ENCODE measurements at regions not wholly inside any gene's neighbourhood (a gene's known extent, or its start where the extent isn't known, plus 50 kb on each side); places are given as distances from the start of the nearest gene placed in this dataset.

DNA sequence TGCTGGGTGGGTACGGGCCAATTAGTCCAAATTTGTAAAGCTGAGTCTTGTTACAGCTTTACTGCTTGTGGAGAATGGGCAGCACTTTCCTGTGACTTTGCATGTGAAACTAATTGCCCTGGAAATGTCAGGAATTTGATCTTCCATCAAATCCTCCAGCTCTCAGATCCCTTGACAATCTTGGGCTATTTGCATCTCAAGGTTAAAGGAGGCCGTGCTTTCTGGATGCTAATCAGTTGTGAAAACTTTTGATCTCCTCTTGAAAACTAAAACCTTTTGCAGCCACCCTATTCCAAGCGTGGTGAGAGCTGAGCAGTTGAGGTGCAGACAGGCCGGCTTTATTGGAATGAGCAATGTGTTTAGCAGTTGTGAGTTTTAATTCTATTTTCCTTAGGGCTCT, 68.0 kb upstream of the CLINT1 start:
- H3K9me3 ChIP-seq (ENCODE audit: control insufficient read depth, low read length): no peaks in the 10 kb centered on the region
- peaks cover 10% of the 10 kb centered on the region for H3K4me1 ChIP-seq (ENCODE audit: control insufficient read depth, insufficient read depth, low read length)
- H3K4me3 ChIP-seq (ENCODE audit: insufficient read depth, low read depth, low read length): no peak overlapping the region
- no peaks in the 10 kb centered on the region for H3K36me3 ChIP-seq (ENCODE audit: control insufficient read depth, insufficient read depth, low read length)
- no peak overlapping the region for H3K27ac ChIP-seq (ENCODE audit: insufficient read depth, low read depth, low read length, poor library complexity, severe bottlenecking)
- 21 to 26% methylated on average over 4 of the region's 4 CpGs for WGBS, 2 experiments
- no peaks in the 10 kb centered on the region for H3K27me3 ChIP-seq (ENCODE audit: control insufficient read depth, insufficient read depth, low read length, poor library complexity, severe bottlenecking)

DNA sequence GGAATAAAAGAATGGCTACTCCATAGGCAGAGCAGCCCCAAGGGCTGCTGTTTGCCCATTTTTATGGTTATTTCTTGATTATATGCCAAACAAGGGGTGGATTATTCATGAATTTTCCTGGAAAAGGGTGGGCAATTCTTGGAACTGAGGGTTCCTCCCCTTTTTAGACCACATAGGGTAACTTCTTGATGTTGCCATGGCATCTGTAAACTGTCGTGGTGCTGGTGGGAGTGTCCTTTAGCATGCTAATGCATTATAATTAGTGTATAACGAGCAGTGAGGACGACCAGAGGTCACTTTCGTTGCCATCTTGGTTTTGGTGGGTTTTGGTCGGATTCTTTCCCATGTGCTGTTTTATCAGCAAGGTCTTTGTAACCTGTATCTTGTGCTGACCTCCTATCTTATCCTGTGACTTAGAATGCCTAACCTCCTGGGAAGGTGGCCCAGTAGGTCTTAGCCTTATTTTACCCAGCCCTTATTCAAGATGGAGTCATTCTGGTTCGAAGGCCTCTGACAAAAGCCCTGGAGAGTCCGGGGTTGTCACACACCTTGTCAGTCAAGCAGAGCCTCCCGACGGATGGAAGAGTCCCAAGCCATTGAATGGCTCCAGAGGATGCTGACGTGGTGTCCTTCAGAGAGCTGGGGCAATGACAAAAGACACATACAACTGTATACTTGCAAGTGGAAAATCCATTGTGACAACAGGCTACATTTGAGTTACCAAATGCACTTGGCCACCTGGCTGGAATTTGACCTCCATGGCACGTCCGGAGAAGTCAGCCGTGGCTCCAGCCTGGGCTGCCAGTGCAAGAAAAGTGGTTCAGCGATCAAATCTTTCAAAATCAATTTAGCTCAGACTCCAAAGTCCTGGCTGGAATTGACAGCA, 67.1 kb upstream of the CLINT1 start:
- Histone ChIP-seq H3K4me3 (ENCODE audit: insufficient read depth, low read depth, low read length) (no peak overlapping the region), H3K36me3 (ENCODE audit: control insufficient read depth, insufficient read depth, low read length) (no peaks in the 10 kb centered on the region), H3K27me3 (ENCODE audit: control insufficient read depth, insufficient read depth, low read length, poor library complexity, severe bottlenecking) (no peaks in the 10 kb centered on the region), H3K27ac (ENCODE audit: insufficient read depth, low read depth, low read length, poor library complexity, severe bottlenecking) (no peak overlapping the region), H3K4me1 (ENCODE audit: control insufficient read depth, insufficient read depth, low read length) (peaks cover 10% of the 10 kb centered on the region), H3K9me3 (ENCODE audit: control insufficient read depth, low read length) (no peaks in the 10 kb centered on the region)
- 85 to 88% methylated on average over 14 of the region's 14 CpGs for WGBS, 2 experiments

DNA sequence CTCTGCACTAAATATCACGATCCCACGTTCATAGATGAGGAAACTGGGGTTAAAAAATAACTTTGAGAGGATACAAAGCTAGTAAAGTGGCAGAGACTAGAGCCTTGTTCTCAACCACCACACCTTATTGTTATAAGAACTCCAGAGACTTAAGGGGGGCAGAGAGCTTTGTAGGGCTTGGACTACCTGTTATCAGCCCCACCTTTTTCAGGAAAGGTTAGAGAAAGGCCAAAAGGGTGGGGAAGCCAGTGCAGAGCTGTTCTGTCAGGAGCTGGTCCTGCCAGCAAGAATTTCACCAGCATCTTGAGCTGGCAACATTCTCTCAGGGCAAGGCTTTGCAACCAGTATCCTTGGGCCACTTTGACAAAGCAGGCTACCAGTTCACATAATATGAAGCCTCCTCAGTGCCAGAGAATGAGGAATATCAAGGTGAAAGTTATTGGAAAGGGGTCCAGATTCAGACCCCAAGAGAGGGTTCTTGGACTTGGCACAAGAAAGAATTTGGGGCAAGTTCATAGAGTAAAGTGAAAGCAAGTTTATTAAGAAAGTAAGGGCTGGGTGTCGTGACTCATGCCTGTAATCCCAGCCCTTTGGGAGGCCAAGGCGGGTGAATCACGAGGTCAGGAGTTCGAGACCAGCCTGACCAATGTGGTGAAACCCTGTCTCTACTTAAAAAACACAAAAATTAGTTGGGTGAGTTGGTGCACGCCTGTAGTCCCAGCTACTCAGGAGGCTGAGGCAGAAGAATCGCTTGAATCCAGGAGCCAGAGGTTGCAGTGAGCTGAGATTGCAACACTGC, 66.2 kb upstream of the CLINT1 start:
- Histone ChIP-seq H3K9me3 (ENCODE audit: control insufficient read depth, low read length) (no peaks in the 10 kb centered on the region), H3K27ac (ENCODE audit: insufficient read depth, low read depth, low read length, poor library complexity, severe bottlenecking) (no peak overlapping the region), H3K36me3 (ENCODE audit: control insufficient read depth, insufficient read depth, low read length) (no peaks in the 10 kb centered on the region), H3K4me1 (ENCODE audit: control insufficient read depth, insufficient read depth, low read length) (peaks cover 10% of the 10 kb centered on the region), H3K27me3 (ENCODE audit: control insufficient read depth, insufficient read depth, low read length, poor library complexity, severe bottlenecking) (no peaks in the 10 kb centered on the region), H3K4me3 (ENCODE audit: insufficient read depth, low read depth, low read length) (no peak overlapping the region)
- 95 to 96% methylated on average over 6 to 8 of the region's 8 CpGs for WGBS, 2 experiments

DNA sequence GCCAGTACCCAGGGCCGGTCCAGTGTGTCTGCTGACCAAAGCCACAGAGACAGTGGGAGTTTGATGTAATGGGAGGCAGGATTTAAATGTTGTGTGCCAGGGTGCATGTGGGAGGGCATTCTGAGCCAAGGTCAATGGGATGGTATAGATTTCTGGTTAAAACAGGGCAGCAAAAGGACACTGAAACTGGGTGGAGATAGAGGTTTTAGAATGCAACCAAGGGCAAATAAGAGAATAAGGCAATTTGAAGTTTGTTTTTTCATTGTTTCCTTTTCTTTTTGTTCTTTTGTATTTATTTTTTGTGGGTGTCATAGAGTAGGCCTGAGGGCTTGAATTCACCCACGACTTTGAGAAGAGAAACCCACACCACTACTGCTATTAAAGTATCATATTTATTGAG, 65.5 kb upstream of the CLINT1 start:
- WGBS, 2 experiments: 83 to 86% methylated on average over 2 of the region's 2 CpGs
- H3K27me3 ChIP-seq (ENCODE audit: control insufficient read depth, insufficient read depth, low read length, poor library complexity, severe bottlenecking): no peaks in the 10 kb centered on the region
- no peaks in the 10 kb centered on the region for H3K9me3 ChIP-seq (ENCODE audit: control insufficient read depth, low read length)
- no peaks in the 10 kb centered on the region for H3K36me3 ChIP-seq (ENCODE audit: control insufficient read depth, insufficient read depth, low read length)
- H3K4me1 ChIP-seq (ENCODE audit: control insufficient read depth, insufficient read depth, low read length): peaks cover 10% of the 10 kb centered on the region
- no peak overlapping the region for H3K27ac ChIP-seq (ENCODE audit: insufficient read depth, low read depth, low read length, poor library complexity, severe bottlenecking)
- H3K4me3 ChIP-seq (ENCODE audit: insufficient read depth, low read depth, low read length): no peak overlapping the region

DNA sequence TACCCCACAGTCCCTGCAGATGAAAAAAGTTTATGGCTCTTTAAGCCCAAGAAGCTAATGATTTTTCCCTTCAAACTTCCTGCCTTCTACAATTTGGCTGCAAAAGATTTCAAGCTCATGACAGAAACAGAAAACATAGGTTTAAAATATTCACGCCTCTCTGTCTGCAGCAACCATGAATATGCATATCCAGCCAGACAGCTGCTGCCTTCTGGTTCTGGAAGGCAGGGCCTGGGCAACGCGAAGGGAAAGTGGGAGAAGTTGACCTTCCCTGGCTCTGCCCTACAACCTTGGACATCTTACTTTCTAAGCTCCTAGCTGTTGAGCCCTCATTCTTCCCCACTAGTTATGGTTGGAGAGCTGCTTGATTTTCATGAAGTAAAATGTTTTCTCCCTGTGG, 64.8 kb upstream of the CLINT1 start:
- Histone ChIP-seq H3K4me1 (ENCODE audit: control insufficient read depth, insufficient read depth, low read length) (peaks cover 14% of the 10 kb centered on the region), H3K27ac (ENCODE audit: insufficient read depth, low read depth, low read length, poor library complexity, severe bottlenecking) (no peak overlapping the region), H3K4me3 (ENCODE audit: insufficient read depth, low read depth, low read length) (no peak overlapping the region), H3K27me3 (ENCODE audit: control insufficient read depth, insufficient read depth, low read length, poor library complexity, severe bottlenecking) (no peaks in the 10 kb centered on the region), H3K9me3 (ENCODE audit: control insufficient read depth, low read length) (no peaks in the 10 kb centered on the region), H3K36me3 (ENCODE audit: control insufficient read depth, insufficient read depth, low read length) (no peaks in the 10 kb centered on the region)
- 68 to 74% methylated on average over 3 of the region's 3 CpGs for whole genome bisulfite sequencing, 2 experiments

DNA sequence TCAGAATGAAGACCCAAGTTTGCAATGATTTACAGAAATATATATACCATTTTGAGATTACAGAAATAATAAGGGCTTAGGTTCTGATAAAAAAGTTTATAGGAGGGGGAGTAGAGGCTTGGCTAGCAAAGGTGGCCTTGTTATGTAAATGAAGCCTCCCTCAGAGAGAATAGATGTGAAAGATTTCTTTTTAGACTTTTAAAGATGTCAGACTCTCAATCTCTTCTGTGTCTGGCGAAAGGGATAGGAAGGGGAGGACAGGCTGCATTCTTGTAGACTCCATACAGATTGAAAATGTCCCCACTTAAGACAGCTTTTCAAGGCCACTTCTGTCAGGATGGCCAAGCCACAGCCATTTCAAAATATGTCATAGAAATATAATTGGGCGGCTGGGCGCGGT, 63.1 kb upstream of the CLINT1 start:
- no peak overlapping the region for H3K27ac ChIP-seq (ENCODE audit: insufficient read depth, low read depth, low read length, poor library complexity, severe bottlenecking)
- no peaks in the 10 kb centered on the region for H3K36me3 ChIP-seq (ENCODE audit: control insufficient read depth, insufficient read depth, low read length)
- WGBS, 2 experiments: 96 to 97% methylated on average over 4 of the region's 4 CpGs
- no peaks in the 10 kb centered on the region for H3K27me3 ChIP-seq (ENCODE audit: control insufficient read depth, insufficient read depth, low read length, poor library complexity, severe bottlenecking)
- peaks cover 10% of the 10 kb centered on the region for H3K4me1 ChIP-seq (ENCODE audit: control insufficient read depth, insufficient read depth, low read length)
- H3K9me3 ChIP-seq (ENCODE audit: control insufficient read depth, low read length): no peaks in the 10 kb centered on the region
- H3K4me3 ChIP-seq (ENCODE audit: insufficient read depth, low read depth, low read length): no peak overlapping the region

DNA sequence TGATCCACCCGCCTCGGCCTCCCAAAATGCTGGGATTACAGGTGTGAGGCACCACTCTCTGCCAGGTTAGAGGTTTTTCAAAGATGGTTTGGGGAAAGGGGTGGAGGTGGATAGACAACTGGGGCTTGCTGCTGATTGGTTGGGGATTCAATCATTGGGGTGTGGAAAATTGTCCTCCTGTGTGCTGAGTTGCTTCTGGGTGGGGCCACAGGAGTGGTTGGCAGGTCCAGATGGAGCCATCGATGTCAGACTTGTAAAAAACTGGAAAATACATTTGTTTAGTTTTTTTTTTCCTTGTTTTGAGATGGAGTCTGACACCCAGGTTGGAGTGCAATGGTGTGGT, 61.9 kb upstream of the CLINT1 start:
- 93 to 95% methylated on average over 3 of the region's 3 CpGs for WGBS, 2 experiments
- H3K27ac ChIP-seq (ENCODE audit: insufficient read depth, low read depth, low read length, poor library complexity, severe bottlenecking): no peak overlapping the region

DNA sequence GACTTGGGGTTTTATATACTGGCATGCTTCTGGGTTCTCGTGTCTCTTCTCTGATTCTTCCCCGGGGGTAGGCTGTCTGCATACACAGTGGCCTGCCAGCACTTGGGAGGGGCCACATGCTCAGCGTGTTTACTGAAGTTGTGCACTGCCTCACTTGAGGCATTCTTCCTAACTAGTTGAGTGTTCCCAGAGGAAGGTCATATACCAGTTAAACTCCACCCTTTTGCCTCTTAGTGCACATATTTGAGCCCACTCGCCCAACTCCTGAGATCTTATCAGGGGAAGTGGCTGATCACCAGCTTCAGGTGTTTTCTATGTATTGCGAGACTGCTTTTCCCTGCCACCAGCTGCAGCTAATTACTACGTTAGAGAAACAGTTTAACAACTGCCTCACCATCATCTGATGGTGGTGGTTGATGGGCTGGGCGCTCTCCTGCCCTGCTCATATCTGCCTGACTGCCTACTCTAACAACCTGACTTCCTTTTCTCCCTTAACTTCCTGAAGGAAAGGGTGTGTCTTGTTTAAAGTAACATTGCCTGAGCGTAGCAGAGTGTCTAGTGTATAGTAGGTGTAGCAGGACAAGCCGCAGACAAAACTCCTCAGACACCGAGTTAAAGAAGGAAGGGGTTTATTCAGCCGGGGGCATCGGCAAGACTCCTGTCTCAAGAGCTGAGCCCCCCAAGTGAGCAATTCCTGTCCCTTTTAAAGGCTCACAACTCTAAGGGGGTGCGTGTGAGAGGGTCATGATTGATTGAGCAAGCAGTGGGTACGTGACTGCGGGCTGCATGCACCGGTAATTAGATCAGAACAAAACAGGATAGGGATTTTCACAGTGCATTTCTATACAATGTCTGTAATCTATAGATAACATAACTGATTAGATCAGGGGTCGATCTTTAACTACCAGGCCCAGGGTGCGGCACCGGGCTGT, 60.1 kb upstream of the CLINT1 start:
- Histone ChIP-seq H3K36me3 (ENCODE audit: control insufficient read depth, insufficient read depth, low read length) (no peaks in the 10 kb centered on the region), H3K4me1 (ENCODE audit: control insufficient read depth, insufficient read depth, low read length) (peaks cover 9% of the 10 kb centered on the region), H3K27me3 (ENCODE audit: control insufficient read depth, insufficient read depth, low read length, poor library complexity, severe bottlenecking) (no peaks in the 10 kb centered on the region), H3K9me3 (ENCODE audit: control insufficient read depth, low read length) (no peaks in the 10 kb centered on the region), H3K4me3 (ENCODE audit: insufficient read depth, low read depth, low read length) (no peak overlapping the region), H3K27ac (ENCODE audit: insufficient read depth, low read depth, low read length, poor library complexity, severe bottlenecking) (no peak overlapping the region)
- 91% methylated on average over 16 to 19 of the region's 19 CpGs for WGBS, 2 experiments

More for the DNA sequence above, 61.9 kb upstream of the CLINT1 start:
- Histone ChIP-seq H3K4me3 (ENCODE audit: insufficient read depth, low read depth, low read length) (no peak overlapping the region), H3K36me3 (ENCODE audit: control insufficient read depth, insufficient read depth, low read length) (no peaks in the 10 kb centered on the region), H3K9me3 (ENCODE audit: control insufficient read depth, low read length) (no peaks in the 10 kb centered on the region), H3K27me3 (ENCODE audit: control insufficient read depth, insufficient read depth, low read length, poor library complexity, severe bottlenecking) (no peaks in the 10 kb centered on the region), H3K4me1 (ENCODE audit: control insufficient read depth, insufficient read depth, low read length) (peaks cover 5% of the 10 kb centered on the region)

DNA sequence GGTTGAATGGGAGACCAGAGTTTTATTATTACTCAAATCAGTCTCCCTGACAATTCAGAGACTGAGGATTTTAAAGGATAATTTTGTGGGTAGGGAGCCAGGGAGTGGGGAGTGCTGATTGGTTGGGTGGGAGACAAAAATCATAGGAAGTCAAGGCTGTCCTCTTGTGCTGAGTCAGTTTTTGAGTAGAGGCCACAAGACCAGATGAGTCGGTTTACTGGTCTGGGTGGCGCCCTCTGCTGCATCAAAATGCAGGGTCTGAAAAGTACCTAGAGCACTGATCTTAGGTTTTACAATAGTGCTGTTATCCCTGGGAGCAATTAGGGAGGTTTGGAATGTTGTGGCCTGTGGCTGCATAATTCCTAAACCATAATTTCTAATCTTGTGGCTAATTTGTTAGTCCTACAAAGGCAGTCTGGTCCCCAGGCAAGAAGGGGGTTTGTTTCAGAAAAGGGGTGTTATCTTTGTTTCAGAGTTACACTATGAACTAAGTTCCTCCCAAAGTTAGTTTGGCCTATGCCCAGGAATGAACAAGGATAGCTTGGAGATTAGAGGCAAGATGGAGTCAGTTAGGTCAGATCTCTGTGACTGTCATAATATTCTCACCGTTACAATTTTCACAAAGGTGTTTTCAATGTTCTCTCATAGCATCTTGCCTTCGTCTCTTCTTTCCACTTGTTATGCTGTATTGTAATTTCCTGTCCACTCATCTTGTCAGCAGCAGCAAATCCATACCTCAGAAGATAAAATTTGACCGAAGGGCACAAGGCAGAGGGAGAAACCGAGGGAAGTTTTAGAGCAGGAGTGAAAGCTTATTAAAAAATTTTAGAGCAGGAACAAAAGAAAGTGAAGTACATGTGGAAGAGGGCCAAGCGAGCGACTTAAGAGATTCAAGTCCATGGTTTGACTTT, 59.2 kb upstream of the CLINT1 start:
- no peak overlapping the region for H3K4me3 ChIP-seq (ENCODE audit: insufficient read depth, low read depth, low read length)
- H3K27ac ChIP-seq (ENCODE audit: insufficient read depth, low read depth, low read length, poor library complexity, severe bottlenecking): no peak overlapping the region
- no peaks in the 10 kb centered on the region for H3K9me3 ChIP-seq (ENCODE audit: control insufficient read depth, low read length)
- no peaks in the 10 kb centered on the region for H3K27me3 ChIP-seq (ENCODE audit: control insufficient read depth, insufficient read depth, low read length, poor library complexity, severe bottlenecking)
- peaks cover 16% of the 10 kb centered on the region for H3K4me1 ChIP-seq (ENCODE audit: control insufficient read depth, insufficient read depth, low read length)
- H3K36me3 ChIP-seq (ENCODE audit: control insufficient read depth, insufficient read depth, low read length): no peaks in the 10 kb centered on the region
- WGBS, 2 experiments: 74 to 78% methylated on average over 8 of the region's 8 CpGs

Measured in ectodermal cell (in vitro differentiated cells).